ENCODE measurements at regions not wholly inside any gene's neighbourhood (a gene's known extent, or its start where the extent isn't known, plus 50 kb on each side); places are given as distances from the start of the nearest gene placed in this dataset.

DNA sequence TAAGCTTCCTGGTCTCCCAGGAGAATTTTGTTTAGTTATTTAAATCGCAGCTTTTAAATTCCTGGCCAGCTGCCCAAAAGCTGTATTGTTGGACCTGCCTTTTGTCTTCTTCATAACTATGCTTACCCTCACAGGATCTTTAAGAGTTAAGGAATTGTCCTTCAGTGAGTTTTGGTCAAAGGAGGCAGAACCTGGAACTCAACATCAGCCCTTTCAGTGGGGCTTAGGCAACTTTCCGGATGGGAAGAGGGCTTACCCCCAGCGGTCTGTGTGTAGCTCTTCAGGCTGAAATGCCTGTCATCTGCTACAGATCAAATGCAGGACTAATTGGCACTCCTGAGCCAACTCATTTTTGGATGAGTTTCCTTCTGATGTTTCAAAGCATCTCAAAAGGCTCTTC lies 402.6 kb downstream of the SIPA1L2 start:
- peak; percentile 28 for DNase-seq

DNA sequence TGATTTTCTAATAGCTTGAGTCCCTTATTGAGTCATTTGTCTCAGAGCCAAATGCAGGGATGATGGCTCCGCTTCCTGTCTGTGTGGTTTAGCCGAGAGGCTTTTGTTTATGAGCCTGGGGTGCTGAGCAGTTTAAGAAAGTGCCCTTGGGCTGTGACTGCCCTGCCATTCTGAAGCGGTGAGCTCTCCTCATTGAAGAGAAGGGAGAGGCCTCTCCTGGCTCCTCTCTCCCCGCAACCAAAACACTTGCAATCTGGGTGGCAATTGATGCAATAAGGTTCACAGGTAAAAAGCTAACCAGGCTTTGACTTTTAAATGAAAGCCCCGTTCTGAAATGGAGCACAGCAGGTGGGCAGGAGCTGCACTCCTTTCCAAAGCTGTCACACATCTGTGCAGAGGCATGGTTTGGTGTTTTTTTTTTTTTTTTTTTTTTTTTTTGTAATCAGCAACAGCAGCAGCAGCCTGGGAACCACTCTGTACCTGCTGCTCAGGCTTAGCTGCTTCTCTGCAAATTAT lies 403.7 kb downstream of the SIPA1L2 start:
- DNase-seq, result peak; percentile 13

DNA sequence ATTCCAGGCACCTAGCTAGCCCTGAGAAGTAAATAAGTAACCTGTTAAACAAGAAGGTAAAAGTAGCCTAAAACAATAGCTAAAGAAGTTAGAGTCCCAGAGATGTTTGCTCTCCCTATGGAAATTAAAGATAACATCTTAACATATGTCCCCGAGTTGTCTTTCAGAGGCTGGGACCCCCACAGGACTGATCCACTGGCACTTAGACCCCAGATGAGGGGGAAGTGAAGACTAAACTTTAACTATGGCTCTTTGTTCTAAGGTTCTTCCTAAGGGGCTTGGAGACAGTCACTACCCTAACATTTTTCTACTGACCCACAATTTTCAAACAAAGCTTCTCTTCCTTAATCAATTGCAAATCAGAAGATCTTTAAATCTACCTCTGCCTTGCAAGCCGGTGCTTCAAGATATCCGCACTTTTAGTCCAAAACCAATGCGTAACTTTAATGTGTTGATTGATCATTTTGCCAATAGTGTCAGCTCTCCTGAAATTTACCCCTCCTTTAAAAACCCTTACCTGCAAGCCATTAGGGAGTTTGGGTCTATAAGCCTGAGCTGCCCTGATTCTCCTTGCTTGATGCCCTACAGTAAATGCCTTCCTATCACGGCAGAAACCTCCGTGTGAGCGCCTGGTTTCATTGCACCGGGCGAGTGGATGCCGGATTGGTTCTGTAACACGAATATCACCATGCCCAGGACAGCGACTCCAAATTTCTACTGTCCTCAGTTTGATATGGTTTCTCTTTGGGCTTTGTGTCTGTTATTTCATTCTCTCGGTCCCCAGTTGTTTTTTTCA lies 404.4 kb downstream of the SIPA1L2 start:
- no peak for DNase-seq

DNA sequence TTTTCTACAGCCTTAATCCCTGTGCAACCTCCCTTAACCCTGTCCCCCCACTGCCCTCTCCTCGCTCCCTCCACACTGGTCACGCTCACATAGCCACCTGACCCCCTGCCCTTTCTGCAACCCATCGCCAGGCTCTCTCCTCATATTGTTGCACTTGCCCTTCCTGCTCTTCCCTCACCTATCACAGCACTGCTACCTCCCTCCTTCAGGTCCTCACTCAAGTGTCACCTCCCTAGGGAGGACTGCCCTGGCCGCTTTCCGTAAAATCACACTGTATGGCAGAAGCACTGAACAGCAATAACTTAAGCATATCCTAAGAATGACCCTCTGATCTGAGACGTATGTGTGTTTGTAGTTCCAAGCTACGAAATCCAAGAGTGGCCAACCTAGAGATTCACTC lies 406.0 kb downstream of the SIPA1L2 start:
- no peak for DNase-seq

DNA sequence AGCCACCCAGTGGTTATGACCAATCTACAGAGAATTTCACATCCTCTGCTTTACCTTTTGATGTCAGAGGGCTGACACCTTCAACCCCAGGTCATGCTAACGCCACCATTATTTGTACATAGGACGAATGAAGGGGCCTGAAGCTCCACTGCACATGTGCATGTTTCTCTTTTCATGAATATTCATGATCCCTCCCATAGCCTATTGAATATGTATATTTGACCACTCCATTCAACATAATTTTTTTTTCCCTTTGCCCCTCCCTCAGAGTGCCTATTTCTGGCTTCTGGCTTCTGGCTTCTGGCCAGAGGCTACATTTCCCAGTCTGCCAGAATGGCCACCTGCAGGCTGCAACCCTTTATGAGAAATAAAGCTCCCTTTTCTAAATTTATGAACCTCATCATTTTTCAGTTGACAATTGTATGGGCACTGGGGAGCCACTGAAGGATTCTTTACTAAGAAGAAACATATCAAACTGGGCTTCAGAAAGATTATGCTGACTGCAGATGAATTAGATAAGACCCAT lies 406.7 kb downstream of the SIPA1L2 start:
- DNase-seq, result no peak

DNA sequence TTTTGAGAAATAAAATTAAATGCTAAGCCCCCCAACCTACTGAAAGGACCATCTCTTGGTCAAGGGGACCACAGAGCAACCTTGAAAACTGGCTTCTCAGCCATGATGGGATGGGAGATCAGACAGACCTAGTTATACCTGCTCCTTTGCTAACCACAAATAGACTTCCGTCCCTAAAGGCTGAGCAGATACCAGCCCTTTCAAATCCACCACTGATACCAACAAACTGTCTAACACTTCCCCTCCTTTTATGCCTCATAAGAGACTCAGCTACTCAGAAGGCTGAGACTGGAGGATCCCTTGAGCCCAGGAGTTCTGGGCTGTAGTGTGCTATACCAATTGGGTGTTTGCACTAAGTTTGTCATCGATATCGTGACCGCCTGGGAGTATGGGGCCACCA lies 407.3 kb downstream of the SIPA1L2 start:
- no peak for DNase-seq

DNA sequence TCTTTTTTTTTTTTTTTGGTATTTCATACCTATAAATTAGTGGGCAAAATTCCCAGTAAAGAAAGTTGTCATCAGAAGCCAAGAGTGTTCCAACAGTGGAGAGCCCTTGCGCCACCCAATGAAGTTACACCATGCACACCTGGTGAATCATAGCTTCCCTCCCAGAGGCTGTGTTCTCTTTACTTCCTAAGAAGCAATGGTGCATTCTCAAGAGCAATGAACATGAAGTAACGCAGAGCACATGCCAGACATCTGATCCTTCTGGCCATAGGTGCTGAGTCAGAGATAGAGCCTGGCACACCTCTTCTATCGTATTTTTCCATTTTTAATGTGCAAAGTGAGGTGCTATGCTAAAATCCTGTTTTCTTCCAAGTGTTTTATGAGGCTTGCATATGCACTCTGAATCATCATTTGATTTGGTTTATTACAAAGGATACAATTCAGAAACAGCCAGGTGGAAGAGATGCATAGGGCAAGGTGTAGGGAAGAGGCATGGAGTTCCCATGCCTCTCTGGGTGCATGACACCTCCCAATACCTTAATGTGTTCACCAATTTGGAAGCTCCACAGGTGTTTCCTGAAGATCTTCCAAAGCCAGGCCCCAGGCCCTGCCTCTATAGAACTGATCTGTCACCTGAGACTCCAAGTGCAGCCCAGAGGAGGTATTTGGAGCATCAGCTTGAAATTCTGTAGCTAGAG lies 408.0 kb downstream of the SIPA1L2 start:
- DNase-seq, result no peak

DNA sequence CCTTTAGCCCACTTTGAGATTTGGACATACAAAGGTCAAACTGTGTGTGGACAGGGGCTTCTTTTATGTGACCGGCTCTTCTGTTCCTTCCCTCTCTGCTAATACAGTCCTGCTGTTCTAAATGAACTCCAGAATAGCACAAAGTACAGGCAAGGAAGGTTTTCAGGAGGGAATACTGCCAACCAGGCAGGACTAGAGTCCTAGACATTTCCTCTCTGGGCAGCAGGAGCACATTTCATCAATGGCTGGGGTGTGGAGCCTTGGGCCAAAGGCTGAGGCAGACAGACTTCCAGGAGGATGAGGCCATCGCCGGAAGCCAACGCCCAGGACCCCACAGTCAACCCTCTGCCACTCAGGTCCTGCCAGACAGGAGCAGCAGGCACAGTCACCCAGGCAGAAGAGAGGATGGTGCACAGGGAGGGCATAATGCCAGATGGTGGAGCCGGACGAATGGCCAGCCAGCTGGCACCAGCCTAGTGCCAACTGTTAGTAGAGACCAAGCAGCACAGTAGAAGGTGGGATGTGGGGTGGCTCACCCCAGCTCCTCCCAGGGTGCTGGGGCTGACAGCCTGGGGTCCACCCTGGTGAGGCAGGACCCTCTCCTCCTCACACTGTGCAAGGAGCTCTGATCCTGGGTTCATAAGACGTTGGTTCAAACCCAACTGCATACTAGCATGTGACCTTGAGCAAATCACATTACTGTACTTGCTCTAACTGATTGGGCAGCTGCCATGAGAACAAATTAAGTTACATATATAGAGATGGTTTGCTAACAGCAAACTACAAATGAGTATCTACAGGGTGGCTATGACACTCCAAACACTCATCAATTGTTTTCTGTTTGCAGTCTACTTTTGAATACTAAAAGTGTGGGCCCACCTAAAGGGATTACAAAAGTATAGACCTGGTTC lies 410.7 kb downstream of the SIPA1L2 start:
- DNase-seq, result no peak

DNA sequence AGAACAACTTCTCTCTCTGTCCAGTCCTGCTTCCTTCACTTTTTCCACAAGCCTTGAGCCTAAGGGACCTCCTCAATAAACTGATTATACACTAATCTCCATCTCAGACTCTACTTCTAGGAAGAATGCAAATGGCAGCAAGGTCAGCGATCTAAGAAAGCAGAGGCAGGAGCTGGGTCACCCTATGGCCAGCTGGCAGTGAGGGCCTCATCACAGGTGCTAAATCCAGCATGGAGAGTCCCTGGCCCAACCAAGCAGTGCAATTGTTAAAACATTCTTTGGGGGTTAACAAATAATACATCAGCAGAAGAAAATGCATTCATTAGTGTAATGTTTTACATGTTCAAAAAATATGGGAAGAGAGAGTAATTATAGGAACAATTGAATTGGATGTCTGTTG lies 416.0 kb downstream of the SIPA1L2 start:
- no peak for DNase-seq

DNA sequence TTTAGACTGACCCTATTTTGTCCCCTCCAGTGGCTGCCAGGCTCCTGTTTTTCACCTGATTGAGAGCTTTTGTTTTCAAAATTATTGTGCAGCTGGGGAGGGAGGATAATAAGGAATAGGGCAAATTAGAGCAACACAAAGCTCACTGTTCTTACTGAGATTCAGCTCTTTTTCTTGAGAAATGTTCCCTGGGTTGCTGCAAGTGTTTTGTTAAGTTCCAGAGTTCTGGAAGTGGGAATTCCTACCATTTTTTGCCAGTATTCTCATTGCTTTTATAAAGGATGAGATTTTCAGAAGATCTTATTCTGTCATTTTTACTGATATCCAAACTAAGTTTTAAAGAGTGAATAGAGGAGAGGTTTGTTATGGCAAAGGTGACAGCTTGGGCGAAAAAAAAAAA lies 417.7 kb downstream of the SIPA1L2 start:
- no peak for DNase-seq

DNA sequence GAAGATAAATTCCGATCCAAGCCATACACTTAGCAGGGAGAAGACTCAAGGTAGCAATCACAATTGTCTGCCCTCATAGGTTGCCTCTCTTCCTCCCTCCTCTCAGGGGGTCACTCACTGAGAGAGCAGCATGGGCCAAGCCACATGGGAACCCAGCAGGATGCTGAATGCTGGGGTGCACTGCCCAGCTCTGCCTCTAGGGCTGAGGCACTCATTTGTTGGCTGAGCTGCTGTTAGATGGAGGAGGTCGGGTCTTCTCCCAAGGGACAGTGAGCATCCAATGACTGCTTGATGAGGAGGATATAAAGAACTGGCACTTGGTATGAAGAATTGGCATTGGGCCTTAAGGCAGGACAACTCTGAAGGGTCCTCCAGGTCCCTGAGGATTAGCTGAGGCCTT lies 418.8 kb downstream of the SIPA1L2 start:
- DNase-seq, result peak; percentile 7

DNA sequence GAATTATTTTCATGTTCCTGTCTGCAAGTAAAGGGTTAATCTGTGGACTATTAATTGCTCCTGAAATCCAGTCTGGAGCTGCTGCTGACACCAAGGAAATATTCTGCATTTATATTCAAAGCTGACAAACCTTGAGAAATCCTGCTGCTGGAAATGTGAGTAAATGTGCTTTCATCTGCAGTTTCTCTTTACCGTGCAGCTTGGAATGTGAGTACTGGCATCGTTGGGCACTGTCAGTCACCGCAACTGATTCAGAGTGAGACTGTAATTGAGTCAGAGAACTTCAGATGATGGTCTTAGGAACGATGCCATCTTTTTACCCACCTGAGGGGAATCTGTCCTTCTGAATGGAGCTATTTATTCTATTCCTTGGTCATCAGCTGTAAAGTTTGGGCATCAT lies 420.6 kb downstream of the SIPA1L2 start:
- DNase-seq, result no peak

DNA sequence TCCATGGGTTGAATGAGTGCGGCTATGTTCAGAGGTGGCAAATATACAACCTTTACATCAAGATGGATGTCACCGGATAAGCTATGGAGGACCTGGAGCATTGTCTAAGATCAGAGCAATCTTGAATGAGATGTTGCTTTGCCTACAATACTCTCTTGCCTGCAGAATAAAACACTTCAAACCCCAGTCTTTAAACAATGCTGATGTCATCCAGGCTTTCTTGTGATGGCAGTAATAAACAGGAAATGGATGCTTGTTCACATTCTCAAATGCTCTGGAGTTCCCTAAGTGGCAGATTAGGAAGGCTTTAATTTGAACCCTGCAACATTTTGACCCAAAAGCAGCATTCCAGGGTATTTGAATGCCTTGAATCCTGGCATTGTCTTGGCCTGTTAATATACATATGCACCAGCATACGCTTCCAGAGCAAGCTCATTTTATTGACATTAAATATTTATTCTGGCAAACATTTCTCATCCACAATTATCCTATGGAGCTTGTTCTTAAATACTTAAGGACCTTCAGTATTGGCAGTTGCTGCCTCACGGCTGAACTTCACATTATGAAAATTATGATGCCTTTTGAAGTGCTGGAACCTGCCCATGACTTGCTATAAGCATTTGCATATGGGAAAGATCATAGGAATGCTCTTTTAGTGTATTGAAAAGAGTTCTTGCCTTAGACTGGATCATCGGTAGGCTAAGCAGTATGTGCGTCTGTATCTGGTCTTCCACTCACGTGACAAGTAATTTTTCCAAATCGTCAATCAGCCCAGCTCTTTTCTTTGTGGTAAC lies 422.7 kb downstream of the SIPA1L2 start:
- DNase-seq, result no peak

DNA sequence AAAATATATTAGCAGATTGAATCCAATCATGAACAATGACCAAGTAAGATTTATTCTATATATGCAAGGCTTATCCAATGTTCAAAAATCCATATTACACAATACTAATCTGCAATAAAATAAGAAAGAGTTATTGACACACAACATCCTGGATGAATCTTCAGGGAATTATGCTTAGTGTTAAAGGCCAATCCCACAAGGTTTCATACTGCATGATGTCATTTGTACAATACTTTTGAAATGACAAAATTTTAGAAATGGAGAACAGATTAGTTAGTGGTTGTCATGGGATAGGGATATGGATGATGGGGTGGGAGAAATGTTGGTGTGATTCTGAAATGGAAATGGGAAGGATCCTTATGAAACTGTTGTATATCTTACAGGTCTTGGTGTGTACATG lies 425.7 kb downstream of the SIPA1L2 start:
- no peak for DNase-seq

DNA sequence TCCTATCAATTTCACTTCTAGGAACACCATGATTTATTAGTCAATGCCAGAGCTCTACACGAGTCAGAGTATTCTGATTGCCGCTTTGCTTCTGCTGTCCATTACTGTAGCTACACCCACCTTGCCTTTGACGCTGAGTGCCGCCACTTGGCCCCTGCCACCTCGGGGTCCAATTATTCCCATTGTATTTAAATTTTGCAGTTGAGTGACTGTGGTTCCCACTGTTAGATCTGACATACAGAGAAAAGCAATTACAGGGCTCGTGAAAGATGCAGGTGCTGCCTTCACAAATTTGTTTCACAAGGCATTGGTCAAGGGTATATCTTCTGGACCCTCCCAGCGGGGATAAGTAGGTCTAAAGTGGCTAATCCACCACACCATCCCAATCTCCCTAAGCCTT lies 428.9 kb downstream of the SIPA1L2 start:
- no peak for DNase-seq

DNA sequence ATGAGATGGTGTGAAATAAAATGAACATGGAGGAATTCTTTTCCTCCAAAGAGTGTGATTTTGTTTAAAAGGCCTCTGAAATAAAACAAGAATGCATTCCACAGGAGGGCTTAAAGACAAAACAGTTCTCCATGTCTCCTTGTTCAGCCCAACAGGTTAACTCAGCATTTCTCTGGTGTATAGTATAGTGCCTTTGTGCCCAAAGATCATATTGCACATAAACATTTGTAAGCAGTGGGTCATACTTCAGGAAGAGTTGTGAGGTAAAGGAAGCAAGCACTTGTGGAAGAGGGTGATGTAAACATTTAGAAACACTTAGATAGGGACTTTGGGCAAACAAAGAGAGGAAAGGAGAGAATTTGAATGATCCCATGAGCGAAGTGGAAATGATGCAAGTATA lies 433.9 kb downstream of the SIPA1L2 start:
- peak; percentile 11 for DNase-seq

DNA sequence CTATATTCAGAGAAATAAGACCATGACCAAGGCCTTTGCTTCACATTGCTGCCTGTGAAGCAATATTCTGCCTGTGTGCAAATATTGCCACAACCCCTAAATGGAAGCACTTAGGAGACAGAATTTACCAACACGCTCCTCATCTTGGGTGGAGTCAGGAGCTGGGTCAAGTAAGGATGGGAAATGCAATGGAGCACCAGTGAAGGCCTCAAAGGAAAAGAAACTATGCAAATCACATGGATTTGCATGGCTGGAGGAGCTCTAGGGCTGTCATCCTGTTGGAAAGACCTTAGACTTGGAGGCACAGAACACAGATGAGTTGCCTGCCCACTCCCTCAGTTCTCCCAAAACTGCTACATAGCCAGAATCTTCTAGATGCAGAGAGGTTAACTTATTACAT lies 435.5 kb downstream of the SIPA1L2 start:
- DNase-seq, result no peak

DNA sequence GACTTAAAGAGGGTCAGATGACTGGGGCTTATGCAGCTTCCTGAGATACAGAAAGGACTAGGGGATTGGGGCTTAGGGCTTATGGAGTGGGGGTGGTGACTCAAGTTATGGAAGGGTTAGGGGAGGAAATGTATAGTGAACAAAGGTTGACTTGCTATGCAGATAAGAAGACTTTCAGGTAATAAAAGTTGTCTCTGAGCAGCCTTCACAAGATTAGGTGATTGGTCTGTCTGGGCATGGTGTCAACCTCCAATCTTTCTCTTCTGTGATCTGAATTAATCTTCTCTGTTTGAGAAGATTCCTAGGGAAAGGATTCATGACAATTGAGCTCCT lies 436.5 kb downstream of the SIPA1L2 start:
- no peak for DNase-seq

DNA sequence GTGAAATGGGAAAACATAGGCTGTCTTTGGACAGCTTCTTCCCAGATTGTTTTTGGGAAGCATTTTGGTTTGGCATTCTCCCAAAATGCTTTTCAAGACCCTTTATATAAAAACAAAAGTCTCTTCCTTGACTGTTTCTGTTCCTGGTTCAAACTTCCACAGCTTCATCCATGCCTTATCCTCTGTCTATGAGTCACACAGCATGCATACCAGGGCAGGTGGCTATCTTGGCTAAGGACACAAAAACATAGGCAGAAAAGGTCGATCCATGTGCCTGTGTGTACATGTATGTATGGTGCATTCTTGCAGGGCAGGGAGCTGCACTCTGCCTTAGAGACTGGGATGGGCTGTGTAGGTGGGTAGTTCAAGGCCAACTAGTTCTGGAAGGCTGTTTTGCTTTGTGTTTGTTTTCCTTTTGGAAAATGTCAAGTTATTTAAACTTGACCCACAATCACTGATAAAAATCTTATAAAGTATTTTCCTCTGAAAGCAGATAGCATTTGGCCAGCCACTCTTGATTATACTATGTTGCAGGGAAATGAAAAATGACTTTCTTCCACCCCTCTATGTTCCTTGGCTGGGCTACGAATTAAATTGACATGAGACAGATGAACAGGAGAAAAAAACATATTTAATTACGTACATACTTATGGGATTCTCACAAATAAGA lies 437.0 kb downstream of the SIPA1L2 start:
- DNase-seq, result peak; percentile 10

DNA sequence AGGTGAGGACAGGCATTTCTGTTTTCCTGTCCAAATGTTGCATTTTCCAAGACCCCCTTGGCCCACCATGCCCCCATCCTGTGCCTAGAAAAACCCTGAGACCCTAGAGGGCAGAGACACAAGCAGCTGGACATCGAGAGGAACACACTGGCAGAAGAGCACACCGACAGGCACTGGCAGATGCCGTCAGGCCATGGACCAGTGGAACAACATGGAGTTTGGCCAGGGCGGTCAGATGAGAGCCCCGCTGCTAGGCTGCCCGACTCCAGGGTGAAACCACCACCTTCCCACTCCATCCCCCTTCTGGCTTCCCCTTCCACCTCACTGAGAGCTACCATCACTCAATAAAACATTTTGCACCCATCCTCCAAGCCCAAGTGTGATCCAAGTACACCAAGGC lies 438.4 kb downstream of the SIPA1L2 start:
- no peak for DNase-seq

DNA sequence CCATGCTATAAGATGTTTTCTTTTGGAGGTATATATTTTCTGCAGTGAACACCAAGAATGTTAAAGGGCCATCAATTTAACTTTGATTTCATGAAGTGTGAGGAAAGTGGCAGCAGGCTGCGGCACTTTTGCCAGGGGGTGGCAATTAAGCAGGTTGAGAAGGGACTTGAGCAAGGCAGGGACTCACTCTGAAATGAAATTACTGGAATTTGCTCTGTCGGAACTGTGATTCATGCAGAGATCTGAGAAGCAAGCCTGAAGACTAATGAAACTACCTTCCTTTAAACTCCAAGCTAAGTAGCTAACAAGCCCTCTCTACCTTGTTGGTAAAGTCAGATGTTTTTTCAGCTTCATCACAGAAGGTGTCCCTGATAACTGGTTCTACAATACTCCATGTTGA lies 441.6 kb downstream of the SIPA1L2 start:
- DNase-seq, result no peak

DNA sequence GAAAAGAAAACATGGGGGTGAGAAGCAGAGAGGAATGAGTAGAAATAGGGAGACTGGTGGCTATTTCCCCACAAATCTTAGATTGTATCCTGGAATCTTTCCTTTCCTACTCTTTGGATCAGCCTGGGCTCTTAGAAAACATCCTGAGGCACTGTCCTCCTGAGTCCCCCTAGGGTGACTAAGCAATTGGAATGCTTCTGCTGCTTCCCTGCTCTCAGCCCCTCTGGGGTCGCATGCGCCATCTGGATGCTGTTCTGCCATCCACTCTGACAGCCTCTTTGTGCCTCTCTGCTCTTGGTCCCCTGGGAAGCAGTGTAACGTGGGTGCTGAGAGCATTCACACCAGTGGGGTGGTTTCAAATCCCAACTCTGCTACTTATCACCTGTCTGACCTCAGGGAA lies 443.0 kb downstream of the SIPA1L2 start:
- no peak for DNase-seq

All from dermis blood vessel endothelial cell (primary cell).